ENCODE measurements at regions not wholly inside any gene's neighbourhood (a gene's known extent, or its start where the extent isn't known, plus 50 kb on each side); places are given as distances from the start of the nearest gene placed in this dataset.

GRCh38 chr5:56305001-56305950, 72.1 kb upstream of the ANKRD55 start:
- no peak for TF ChIP-seq CTCF (optimal IDR thresholded peaks at IDR 0.05 in 1 of 3, IDR thresholded peaks at IDR 0.05 in 1 of 3, conservative IDR thresholded peaks at IDR 0.05 in 1 of 3; ENCODE audit: extremely low read depth in 1 of 3, insufficient read depth in 2 of 3, low read length in 3 of 3)
- no peak for TF ChIP-seq EZH2 (IDR thresholded peaks at IDR 0.05; ENCODE audit: low read length)
